A673 (cell line): ENCODE measurements at regions not wholly inside any gene's neighbourhood (a gene's known extent, or its start where the extent isn't known, plus 50 kb on each side); places are given as distances from the start of the nearest gene placed in this dataset.

ENCODE experiments used
- BruUV-seq: library from RNA; stranded (reverse); fragments of 400-500 nt; replicated peaks from 2 replicates; lab custom pipeline; 2021; lab: Mats Ljungman, UMichigan
- CTCF ChIA-PET: fragments of 300-600 bp; sonication (Branson Sonifier 250); formaldehyde crosslinking; loops from one replicate; lab custom pipeline; 2022; ENCODE audit warnings: antibody characterized with exemption; lab: Charles Lee
- POLR2A ChIA-PET: fragments of 300-600 bp; sonication (Branson Sonifier 250); formaldehyde crosslinking; loops from one replicate; lab custom pipeline; 2022; ENCODE audit warnings: antibody characterized with exemption; ENCODE audit not compliant: low non-redundant PET; lab: Charles Lee
- DNase-seq: peaks from one replicate; pipeline ENCODE4 v3.0.0-alpha.2; 2015; ENCODE audit warnings: low spot score
- H3K27ac ChIP-seq: fragments of 200-600 bp; sonication (generic); 2 replicates; pipeline ENCODE4 v1.5.1; 2016; ENCODE audit warnings: mixed run types, low read depth, mild to moderate bottlenecking, mixed read lengths, antibody characterized with exemption, low read length; ENCODE audit not compliant: poor library complexity, severe bottlenecking
- H3K27me3 ChIP-seq: fragments of 200-600 bp; sonication (generic); replicated peaks from 2 replicates; pipeline ENCODE4 v1.6.1; 2017; ENCODE audit warnings: mixed run types, low read depth, mild to moderate bottlenecking, mixed read lengths, antibody characterized with exemption, low read length; ENCODE audit not compliant: insufficient read depth, poor library complexity
- H3K36me3 ChIP-seq: fragments of 200-600 bp; sonication (generic); 2 replicates; pipeline ENCODE4 v1.6.1; 2016; ENCODE audit warnings: mixed run types, mild to moderate bottlenecking, mixed read lengths, antibody characterized with exemption, low read length; ENCODE audit not compliant: insufficient read depth, poor library complexity, severe bottlenecking
- H3K4me1 ChIP-seq: fragments of 200-600 bp; sonication (generic); 2 replicates; pipeline ENCODE4 v1.6.1; 2017; ENCODE audit warnings: mixed run types, mild to moderate bottlenecking, mixed read lengths, antibody characterized with exemption, low read length; ENCODE audit not compliant: insufficient read depth, poor library complexity, severe bottlenecking
- H3K4me3 ChIP-seq: fragments of 200-600 bp; sonication (generic); 2 replicates; pipeline ENCODE4 v1.5.1; 2016; ENCODE audit warnings: low read depth, mixed run types, mild to moderate bottlenecking, mixed read lengths, low read length; ENCODE audit not compliant: poor library complexity, severe bottlenecking
- H3K9me3 ChIP-seq: fragments of 200-600 bp; sonication (generic); 2 replicates; pipeline ENCODE4 v1.6.1; 2016; ENCODE audit warnings: mixed run types, low read depth, mild to moderate bottlenecking, mixed read lengths, antibody characterized with exemption, low read length; ENCODE audit not compliant: poor library complexity, severe bottlenecking
- CTCF ChIP-seq: fragments of 300-800, 200-600 bp; sonication (generic); conservative IDR thresholded peaks from 2 replicates; pipeline ENCODE4 v1.5.1; 2017; ENCODE audit warnings: low read depth, mild to moderate bottlenecking, antibody characterized with exemption, low read length, moderate library complexity, mixed read lengths
- EZH2 ChIP-seq: fragments of 200-600 bp; sonication (generic); IDR thresholded peaks from 2 replicates; pipeline ENCODE4 v1.6.1; 2017; ENCODE audit warnings: borderline replicate concordance, low read depth, mild to moderate bottlenecking, mixed read lengths, antibody characterized with exemption, low read length; ENCODE audit not compliant: poor library complexity, severe bottlenecking
- intact Hi-C: fragments of 100-400 bp; cut with micrococcal nuclease; formaldehyde crosslinking; loops from one replicate; pipeline ENCODE4 v1.10.0; 2022; ENCODE audit not compliant: unreplicated experiment

GRCh38 chr5:2382776-2383697, 368.4 kb downstream of the IRX2 start:
- H3K27me3 ChIP-seq = no peaks in the 10 kb centered on the region
- intact Hi-C loops = no loop called here
- no peak for DNase-seq
- H3K4me3 ChIP-seq = no peak overlapping the region
- BruUV-seq = no TSS peak
- no peak overlapping the region for H3K27ac ChIP-seq
- H3K4me1 ChIP-seq = no peaks in the 10 kb centered on the region
- TF ChIP-seq CTCF (no peak), EZH2 (no peak)
- no peaks in the 10 kb centered on the region for H3K36me3 ChIP-seq
- H3K9me3 ChIP-seq = peaks cover 12% of the 10 kb centered on the region
- POLR2A ChIA-PET = no interaction called here
- CTCF ChIA-PET = no interaction called here

GRCh38 chr5:2381861-2382260, 369.6 kb downstream of the IRX2 start:
- Histone ChIP-seq H3K27ac (no peak overlapping the region), H3K9me3 (peaks cover 12% of the 10 kb centered on the region), H3K36me3 (no peaks in the 10 kb centered on the region), H3K27me3 (no peaks in the 10 kb centered on the region), H3K4me1 (no peaks in the 10 kb centered on the region), H3K4me3 (no peak overlapping the region)
- POLR2A ChIA-PET = no interaction called here
- DNase-seq = no peak
- no peak for TF ChIP-seq EZH2
- no peak for TF ChIP-seq CTCF
- CTCF ChIA-PET = no interaction called here
- BruUV-seq = no TSS peak
- intact Hi-C loops = no loop called here

GRCh38 chr5:2381070-2381469, 370.4 kb downstream of the IRX2 start:
- intact Hi-C loops = no loop called here
- no peaks in the 10 kb centered on the region for H3K27me3 ChIP-seq
- no peak for TF ChIP-seq EZH2
- TF ChIP-seq CTCF = no peak
- ChIA-PET POLR2A (no interaction called here), CTCF (no interaction called here)
- H3K4me3 ChIP-seq = no peak overlapping the region
- no peaks in the 10 kb centered on the region for H3K36me3 ChIP-seq
- H3K27ac ChIP-seq = no peak overlapping the region
- DNase-seq = no peak
- H3K4me1 ChIP-seq = no peaks in the 10 kb centered on the region
- no TSS peak for BruUV-seq
- peaks cover 18% of the 10 kb centered on the region for H3K9me3 ChIP-seq
